Stimulated activated CD4-positive, alpha-beta T cell treated with anti-CD3 and anti-CD28 coated beads, Interleukin-2, amount 100 ng/mL, for 24 hours (primary cell): ENCODE measurements at regions not wholly inside any gene's neighbourhood (a gene's known extent, or its start where the extent isn't known, plus 50 kb on each side); places are given as distances from the start of the nearest gene placed in this dataset.
"Not testable (repeated sequence)": the region's sequence is repeated elsewhere in the genome, so short reads cannot be mapped to it uniquely, and the experiment has no call there.

Source experiments
- DNase-seq, 2 donors: peaks; one replicate each; pipeline ENCODE4 v3.0.0-alpha.2; 2020

DNA sequence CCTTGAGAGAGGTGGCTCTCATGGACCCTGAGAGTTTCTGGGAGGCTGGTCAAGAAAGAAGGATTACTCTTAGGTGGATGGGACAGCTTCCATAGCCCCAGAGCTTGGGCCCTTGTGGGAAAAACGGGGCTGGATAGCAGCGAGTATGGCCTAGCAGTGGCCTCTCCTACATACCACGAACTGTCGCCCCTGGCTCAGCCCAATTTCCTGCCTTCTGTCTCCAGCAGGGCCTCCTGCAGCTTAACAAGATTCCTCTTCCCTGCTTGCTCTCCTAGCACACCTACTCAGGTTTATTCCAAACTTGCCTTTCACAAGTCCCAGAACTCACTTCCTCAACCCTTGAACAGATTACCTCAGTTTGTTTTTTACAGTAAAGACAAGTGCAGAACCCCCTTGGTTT is 139.7 kb upstream of the TPM1 start:
- DNase-seq, result no peak

DNA sequence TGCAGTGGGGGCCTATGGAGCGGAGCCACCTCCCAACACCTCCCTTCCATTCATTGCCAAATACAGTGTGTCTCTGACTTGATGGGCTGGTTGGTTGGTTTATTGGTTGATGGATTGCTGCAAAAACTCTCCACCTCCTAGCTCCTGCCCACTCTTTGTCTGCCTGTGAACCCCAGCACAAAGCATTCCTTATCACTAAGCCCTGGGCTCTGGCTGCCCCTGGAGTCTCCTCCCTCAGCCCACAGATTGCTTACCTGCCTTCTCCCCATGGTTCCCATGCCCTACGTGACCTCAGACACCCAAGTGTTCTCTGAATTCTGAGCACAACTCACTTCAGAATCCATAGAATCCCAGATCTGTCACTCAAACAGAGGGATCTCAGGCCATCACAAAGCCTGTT is 139.1 kb upstream of the TPM1 start:
- DNase-seq, result no peak

DNA sequence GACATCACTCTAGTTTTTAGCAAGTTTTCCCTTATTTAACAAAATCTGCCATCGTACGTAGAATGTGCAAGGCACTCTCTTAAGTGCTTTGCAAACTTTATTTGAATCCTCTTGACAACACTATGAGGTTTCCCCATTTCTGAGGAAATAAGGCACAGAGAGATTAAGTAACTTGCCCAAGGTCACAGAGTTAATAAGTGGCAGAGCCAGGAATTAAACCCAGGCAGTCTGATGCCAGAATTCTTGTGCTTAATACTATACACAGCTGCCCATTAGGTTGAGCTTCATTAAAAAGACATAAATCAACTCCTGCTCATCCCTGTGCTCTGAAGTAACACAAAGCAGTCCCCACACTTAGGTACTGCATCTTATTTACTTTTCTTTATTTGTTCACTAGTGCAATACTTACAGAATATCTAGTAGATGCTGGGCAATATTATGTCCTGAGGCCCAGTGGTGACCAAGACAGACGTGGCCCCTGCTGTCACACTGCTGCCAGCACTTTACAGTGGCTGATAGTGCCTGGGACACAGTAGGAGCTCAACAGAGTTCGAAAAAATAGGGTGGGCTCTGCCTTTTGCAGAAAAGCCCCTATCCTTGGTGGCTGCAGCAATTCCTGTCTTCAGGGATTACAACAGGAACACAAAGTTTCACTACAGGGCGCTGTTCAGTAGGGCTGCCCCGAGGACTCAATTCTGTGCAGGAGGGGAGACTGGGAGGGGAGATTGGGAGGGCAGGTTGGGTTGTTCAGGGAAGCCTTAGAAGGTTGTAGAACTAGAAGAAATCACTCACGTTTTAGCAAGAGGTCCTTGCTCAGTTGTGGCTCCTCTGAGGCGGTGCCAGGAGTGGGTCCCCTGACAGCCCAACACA is 138.3 kb upstream of the TPM1 start:
- no peak for DNase-seq

DNA sequence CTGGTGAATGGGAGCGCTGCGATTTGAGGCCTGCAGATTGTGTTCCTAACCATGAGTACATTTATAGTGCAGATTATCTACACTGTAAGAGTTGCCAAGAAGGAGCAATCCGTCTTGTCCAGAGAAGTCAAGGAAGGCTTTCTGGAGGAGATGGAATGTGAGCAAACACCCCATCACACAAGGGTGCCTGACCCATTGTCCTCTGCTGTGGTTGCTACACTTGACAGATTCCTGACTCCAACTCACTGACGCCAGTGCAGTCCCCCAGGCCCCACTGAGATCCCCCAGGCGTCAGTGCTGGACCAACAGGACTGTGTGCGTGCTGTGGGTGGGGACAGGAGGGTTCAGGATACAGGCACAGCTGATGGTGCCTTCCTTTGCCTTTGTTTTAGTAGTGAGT is 135.9 kb upstream of the TPM1 start:
- DNase-seq, result no peak

DNA sequence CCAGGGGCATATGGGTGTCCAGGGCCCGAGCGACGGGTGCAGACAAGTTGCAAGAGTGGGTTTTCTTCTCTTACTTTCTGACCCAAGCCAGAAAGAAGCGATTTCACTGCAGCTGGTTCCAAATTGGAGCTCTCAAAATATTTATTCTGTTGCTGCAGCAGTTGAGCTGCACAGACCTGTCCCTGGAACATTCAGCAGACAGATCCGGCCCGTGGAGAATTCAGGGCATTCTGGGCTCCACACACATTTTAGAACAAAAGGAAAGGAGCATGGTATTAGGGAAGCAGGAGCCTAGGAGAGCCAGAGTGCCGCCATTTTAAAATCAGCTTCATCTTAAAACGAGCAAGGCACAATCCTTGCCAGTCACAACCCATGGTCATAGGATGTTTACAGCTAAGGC is 135.3 kb upstream of the TPM1 start:
- DNase-seq, result no peak

DNA sequence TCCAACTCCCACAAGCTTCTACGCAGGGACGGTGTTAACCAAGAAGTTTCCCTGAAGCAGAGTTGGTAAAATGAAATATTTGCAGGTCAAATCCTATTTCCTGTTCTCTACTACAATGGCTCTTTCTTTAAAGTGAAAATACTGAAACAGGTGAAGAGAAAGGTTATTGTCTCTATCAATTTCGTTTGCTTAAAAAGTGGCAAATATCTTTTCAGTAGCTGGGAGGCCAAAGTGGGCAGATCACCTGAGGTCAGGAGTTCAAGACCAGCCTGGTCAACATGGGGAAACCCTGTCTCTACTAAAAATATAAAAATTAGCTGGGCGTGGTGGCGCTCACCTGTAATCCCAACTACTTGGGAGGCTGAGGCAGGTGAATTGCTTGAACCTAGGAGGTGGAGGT is 134.2 kb upstream of the TPM1 start:
- not testable (repeated sequence) for DNase-seq

DNA sequence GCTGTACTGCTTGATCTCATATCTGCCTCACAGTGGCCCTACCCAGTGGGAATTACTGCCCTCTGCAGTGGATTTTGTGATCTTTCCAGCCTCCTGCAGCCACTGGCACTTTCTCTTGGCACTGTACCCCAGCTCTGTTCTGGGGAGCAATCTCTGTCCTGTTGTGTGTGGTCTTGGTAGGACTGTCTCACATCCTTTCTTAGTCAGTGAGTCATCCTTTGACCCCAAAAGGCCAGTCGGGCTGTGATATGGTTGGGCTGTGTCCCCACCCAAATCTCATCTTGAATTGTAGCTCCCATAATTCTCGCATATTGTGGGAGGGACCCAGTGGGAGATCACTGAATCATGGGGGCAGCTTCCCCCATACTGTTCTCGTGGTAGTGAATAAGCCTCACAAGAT is 133.3 kb upstream of the TPM1 start:
- DNase-seq, result no peak

DNA sequence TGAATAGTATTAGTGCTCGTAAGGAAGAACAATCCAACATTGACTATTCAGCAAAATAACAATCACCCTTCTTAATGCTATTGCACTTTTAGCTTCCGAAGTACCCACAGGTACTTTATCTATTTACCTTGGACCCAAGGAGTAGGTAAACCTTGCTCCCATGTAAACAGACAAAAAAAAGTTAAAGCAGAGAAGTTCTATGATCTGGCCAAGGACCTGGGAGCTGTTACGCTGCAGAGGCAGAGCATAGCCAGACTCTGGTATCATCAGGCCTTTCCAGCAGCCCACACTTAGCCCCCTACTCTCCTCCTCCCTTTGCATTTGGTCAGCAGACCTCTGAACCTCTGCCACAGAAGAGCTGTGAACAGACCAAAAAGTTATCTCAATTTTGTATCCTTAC is 130.3 kb upstream of the TPM1 start:
- DNase-seq, result no peak

DNA sequence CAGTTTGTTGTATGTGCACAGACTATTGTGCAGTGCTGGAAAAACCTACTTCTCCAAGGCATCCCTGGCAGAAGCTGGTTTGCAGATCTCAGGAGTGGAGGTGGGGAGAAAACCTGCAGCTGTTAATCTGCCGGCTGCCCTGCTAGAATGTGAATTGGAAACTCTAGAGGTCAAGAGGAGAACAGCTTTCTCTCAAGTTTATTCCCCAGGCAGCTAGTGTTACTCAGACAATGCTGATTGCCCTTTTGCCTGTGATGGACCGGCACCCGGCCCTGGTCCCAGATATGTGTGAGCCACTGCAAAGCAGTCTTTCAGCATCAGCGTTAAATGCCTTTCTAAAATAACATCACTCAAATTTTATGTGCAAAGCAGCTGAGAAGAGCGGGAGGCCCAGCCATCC is 129.7 kb upstream of the TPM1 start:
- DNase-seq, result no peak

DNA sequence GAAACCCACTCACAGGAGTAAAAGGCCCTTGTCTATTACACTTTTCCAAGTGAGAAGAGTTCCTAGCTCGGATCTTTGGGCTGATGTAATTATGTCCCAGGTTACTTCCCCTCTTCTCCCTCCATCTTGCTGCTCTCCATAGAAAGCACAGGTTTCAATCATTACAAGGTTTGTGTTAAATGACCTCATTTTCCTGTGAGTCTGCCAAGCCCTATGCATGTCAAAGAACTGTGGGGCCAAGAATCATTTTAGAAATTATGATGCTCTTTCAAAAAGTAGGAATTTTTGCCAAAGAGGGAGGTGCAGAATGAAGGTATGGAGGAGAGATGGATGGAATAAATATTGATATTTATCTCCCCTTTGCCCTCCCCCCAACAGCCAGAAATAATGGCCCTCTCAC is 129.3 kb upstream of the TPM1 start:
- DNase-seq, result no peak

DNA sequence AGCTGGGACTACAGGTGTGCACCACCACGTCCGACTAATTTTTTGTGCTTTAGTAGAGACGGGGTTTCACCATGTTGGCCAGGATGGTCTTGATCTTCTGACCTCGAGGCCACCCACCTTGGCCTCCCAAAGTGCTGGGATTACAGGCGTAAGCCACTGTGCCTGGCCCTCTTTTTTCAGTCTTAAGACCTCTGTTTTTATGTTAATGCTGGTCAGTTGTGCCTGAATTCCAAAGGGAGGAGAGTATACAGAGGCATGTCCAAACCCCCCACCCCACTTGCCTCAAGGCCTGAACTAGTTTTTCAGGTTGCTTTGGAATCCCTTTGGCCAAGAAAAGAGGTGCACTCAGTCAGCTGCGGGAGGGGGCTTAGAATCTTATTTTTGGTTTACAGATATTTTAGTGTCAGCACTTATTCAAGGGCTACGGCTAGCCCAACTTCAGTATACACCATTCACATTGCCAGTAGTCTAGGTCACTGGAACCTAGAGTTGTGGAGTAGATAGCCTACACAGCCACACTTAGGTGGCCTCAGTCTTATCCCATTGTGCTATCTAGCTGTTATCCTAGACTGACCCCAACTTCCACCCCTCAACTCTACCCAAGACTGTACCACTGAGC is 128.0 kb upstream of the TPM1 start:
- no peak for DNase-seq

DNA sequence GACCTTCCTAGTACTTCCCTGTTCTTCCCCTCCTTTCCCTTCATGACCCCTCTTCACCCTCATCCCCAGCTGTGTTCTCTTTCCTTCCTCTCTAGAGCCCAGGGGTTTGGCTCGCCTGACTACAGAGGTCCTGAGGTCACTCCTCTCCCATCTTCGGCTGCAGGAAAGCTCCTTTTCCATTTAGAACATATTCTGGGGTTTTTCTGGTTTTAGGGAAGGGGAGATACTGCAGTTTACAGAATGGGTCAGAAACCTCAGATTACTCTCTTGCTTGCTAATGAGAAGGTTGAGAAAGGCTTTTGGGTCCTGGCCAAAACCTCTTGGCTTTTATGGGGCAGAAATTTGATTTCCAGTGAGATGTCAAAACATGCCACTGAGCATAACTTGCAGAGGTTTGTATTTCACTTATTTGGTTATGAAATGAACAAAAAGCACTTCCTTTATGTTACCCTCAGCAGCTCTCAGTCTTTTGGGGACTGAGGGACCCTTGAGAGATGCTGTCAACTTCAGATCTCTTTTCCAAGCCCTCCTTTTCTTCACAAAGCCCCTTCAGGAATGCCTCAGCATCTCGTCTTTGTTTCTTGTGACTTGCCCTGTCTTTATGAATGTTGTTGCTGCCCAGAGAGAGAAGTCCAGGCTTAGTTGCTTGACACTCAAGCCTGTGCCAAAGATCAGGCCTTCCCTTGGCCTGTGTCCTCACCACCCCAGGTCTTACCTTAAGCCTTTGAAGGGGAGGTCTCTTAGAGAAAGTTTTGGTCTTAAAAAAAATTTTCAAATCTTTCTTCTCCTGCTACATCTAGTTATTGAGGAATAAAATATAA is 121.7 kb upstream of the TPM1 start:
- no peak for DNase-seq

DNA sequence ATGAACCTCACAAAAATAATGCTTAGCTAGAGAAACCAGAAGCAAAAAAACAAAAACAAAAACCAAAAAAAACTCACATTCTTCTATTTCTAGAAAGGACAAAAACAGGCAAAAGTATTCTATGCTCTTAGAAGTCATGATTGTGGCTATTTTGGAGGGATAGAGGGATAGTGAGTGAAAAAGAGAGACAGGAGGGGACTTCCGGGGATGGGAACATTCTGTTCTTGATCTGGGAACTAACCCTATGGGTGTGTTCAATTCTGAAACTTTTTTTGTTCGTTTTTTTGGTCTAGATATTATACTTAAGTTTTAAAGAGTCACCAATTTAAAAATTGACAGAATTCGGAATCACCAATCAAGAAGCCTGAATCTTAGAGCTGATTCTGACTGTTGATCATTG is 120.0 kb upstream of the TPM1 start:
- DNase-seq, result no peak

DNA sequence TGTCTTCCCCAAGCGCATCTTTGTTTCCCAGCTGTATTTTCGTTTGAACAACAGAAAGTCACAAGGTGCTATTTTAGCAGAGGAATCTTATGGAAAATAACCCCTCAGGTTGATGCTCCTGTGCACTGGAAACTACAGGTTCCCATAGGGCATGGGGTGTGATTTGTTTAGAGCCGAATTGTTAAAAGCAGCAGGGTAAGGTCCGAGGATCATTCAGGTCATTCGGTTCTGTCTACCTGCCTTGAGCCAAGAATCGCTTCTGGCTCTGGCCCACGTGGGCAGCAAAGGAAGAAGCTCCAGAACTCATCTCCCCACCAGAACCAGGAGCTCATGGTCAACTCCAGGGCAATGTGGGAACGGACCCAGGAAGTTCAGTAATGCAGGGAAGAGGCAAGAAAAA is 116.7 kb upstream of the TPM1 start:
- no peak for DNase-seq

DNA sequence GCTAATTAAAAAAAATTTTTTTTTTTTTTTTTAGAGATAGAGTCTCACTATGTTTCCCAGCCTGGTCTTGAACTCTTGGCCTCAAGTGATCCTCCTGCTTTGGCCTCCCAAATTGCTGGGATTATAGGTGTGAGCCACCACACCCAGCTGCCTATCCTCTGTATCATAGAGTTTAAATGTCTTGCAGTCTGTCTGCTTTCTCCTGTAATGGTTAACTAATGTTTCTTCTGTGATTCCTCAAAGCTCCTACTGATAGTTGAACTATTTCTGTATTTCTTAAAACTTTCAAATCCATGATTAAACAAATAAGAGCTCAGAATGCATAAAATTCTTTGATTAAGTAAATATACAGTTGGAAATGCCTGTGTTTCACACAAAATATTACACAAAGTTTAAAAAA is 115.4 kb upstream of the TPM1 start:
- DNase-seq, result no peak

DNA sequence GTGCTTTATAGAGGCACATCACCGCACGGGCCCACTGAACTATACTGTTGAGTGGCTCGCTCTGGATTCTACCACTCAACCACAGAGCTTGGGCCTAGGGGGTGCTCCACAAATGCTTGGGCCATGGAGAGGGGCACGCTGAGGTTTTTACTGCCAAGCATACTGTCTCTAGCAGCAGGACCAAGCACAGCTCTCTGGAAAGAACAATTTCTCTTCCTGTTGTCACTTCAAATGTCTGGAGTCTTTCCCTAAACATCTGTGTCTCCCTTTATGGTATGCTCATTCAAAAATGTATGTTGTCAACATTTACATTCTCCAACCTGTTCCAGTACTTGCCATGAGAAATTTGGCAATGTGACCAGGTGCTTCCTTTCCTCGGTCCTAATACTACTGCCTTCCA is 114.7 kb upstream of the TPM1 start:
- DNase-seq, result no peak

DNA sequence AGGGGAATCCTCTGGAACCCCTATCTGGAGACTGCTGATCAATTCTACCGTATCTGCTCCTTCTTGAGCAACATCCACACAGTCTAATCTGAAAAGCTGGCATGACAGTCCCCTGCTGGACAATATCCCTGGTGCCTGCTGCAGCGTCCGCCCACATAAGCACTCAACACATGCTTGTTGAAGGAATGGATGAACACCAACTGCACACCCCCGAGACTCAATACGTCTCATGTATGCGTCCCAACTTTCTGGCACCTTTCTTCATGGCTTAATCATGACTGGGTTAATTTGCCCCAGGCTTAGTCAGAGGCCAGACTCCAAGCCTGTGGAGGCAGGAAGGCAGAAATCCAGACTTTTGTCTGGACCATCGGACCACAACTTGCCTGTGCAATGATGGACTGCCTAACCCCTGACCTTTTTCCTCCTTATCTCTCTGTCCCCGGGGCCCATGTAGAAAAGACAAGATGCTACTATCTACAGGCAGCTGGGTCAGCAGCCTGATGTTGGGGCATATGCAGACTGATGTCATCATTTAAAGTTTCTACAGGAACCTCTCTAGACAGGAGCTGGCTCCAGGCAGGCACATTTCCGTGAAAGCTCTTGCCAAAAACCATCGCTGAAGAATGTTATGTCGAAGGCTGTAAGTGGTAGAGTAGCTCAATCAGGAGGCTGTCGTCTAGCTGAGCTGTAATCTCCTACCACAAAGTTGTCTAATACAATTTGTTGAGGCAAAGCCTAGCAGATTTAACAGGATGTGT is 114.1 kb upstream of the TPM1 start:
- DNase-seq, result no peak

DNA sequence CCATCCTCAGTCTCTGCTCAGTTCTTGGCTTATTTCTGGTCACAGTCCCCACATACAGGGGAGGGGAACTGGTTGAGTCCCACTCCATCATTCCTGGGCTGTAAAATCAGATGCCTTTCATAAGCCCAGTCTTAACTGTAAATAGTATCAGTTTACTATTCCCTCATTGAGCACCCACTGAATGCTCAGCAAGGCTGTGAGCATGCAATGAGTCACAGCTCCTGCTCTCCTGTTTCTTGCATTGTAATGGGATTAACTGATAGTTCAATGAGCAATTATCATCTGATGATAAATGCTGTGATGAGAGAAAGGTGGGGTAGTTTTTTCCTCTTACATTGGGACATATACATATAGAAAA is 113.6 kb upstream of the TPM1 start:
- DNase-seq, result no peak

DNA sequence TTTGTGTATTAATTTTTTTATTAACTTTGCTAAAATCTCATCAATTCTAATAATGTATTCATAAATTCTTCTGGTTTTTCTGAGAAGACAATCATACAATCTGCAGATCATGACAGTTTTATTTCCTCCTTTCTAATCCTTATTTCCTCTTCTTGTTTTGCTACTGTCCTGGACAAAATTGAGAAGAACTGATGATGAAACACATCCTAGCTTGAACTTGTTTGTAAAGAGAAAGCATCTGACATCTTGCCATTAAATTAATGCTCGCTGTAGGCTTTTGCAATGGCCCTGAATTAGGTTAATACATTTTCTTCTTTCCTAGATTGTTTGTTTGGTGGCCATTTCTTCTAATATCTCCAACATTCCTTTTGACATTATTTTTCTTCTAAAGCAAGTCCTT is 110.9 kb upstream of the TPM1 start:
- DNase-seq, result no peak

DNA sequence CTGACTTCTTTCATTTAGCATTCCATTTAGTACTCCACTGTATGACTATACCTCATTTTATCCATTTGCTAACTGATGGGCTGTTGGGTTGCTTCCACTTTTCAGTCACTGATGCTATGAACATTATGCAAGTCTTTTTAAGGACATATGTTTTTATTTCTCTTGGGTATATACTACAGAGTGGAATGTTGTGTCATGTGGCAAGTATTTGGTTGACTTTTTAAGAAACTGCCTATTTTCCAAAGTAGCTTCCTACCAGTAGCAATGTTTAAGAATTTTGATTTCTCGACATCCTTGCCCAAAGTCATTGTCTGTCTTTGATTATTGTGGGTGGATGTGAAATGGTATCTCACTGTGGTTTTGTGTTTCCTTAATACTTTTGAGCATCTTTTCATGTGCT is 110.1 kb upstream of the TPM1 start:
- no peak for DNase-seq

DNA sequence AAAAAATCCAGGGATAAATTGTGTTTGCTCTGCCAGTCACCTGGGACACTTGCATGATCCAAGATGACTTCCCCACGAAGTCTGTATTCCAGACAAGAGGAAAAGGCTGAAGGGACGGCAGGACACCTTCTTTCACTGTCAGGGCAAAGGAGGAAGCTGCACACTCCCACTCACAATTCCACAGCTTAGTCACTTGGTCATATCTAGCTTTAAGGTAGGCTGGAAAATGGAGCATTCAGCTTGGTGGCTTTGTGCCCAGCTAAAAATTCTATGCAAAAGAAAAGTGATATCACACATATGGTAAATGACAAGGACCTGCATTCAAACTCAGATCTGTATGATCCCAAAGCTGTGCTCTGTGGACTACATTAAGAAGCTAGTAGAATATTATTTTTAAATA is 109.2 kb upstream of the TPM1 start:
- no peak for DNase-seq

DNA sequence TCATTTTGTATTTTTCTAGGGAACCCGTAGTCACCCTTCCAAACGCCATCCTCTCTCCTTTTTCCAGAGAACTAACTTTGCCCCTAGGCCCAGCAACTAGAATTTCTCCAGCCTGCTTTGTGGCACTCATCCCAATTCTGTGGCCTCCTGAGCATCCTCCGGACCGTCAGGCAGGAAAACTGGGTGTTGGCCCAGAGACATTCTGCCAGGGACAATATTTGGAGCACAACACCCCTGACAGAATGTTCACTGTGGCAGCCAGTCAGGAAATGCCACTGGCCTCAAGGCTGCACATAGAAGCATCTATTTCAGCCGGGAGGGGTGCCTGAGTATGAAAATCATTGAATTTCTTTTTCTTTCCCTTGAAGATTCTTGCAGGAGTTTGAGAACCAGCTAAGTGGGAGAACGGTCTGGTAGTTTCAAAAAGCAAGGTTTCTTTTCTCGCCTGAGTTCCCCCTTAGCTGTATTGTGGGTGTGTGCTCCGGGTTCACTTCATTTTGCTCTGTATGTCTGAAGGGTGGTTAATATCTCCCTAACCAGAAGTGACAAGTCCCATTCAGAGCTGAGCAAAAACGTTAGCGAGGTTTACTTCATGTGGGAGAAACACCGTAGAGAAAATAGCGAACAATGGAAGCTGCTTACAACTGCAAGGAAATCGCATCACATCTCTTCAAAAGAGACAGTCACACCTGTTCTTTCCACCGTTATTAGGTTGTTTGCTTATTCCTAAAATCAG is 108.1 kb upstream of the TPM1 start:
- DNase-seq, result no peak
